Astrocyte (in vitro differentiated cells and primary cell): ENCODE measurements at regions not wholly inside any gene's neighbourhood (a gene's known extent, or its start where the extent isn't known, plus 50 kb on each side); places are given as distances from the start of the nearest gene placed in this dataset.

Experiments used
- DNase-seq: peaks from one replicate; pipeline ENCODE4 v3.0.0-alpha.2; 2010; ENCODE audit warnings: low read depth
- FAIRE-seq: peaks from 2 replicates; lab custom pipeline; 2011; peaks lifted over from hg19 to GRCh38; lab: Jason Lieb, UNC
- H2AFZ ChIP-seq: 2 replicates; pipeline ENCODE4 v1.6.0; 2012; ENCODE audit warnings: low read depth, low read length, inconsistent platforms
- H3K27ac ChIP-seq: 2 replicates; pipeline ENCODE4 v1.5.1; 2011; ENCODE audit warnings: low read depth, low read length, inconsistent platforms
- H3K27me3 ChIP-seq: 2 replicates; pipeline ENCODE4 v1.6.0; 2011; ENCODE audit warnings: low read length, inconsistent platforms; ENCODE audit not compliant: insufficient read depth
- H3K36me3 ChIP-seq: 2 replicates; pipeline ENCODE4 v1.5.1; 2011; ENCODE audit warnings: low read length, inconsistent platforms; ENCODE audit not compliant: insufficient read depth
- H3K4me1 ChIP-seq: 2 replicates; pipeline ENCODE4 v1.5.1; 2011; ENCODE audit warnings: low read length, inconsistent platforms; ENCODE audit not compliant: insufficient read depth
- H3K4me2 ChIP-seq: 2 replicates; pipeline ENCODE4 v1.6.0; 2012; ENCODE audit warnings: low read length, inconsistent platforms
- H3K4me3 ChIP-seq: 2 replicates; pipeline ENCODE4 v1.5.1; 2011; ENCODE audit warnings: low read depth, mild to moderate bottlenecking, low read length, inconsistent platforms; ENCODE audit not compliant: insufficient read depth
- H3K79me2 ChIP-seq: 2 replicates; pipeline ENCODE4 v1.6.0; 2012; ENCODE audit warnings: mild to moderate bottlenecking, low read length, inconsistent platforms; ENCODE audit not compliant: insufficient read depth
- H3K9ac ChIP-seq: 2 replicates; pipeline ENCODE4 v1.6.0; 2012; ENCODE audit warnings: mild to moderate bottlenecking, low read length, inconsistent platforms
- H3K9me3 ChIP-seq: 2 replicates; pipeline ENCODE4 v1.5.1; 2012; ENCODE audit warnings: low read depth, mild to moderate bottlenecking, low read length, inconsistent platforms; ENCODE audit not compliant: insufficient read depth
- H4K20me1 ChIP-seq: 2 replicates; pipeline ENCODE4 v1.6.0; 2012; ENCODE audit warnings: low read length, inconsistent platforms; ENCODE audit not compliant: insufficient read depth
- H3K27ac Mint-ChIP-seq: one replicate; pipeline ENCODE4 v1.8.0; 2021; ENCODE audit warnings: mild to moderate bottlenecking, mixed read lengths; ENCODE audit not compliant: unreplicated experiment
- H3K27me3 Mint-ChIP-seq: one replicate; pipeline ENCODE4 v1.8.0; 2021; ENCODE audit warnings: low read depth, mixed read lengths; ENCODE audit not compliant: unreplicated experiment
- H3K36me3 Mint-ChIP-seq: one replicate; pipeline ENCODE4 v1.8.0; 2021; ENCODE audit warnings: low read depth, mixed read lengths; ENCODE audit not compliant: unreplicated experiment
- H3K4me1 Mint-ChIP-seq: one replicate; pipeline ENCODE4 v1.8.0; 2021; ENCODE audit warnings: low read depth, mixed read lengths; ENCODE audit not compliant: unreplicated experiment
- H3K4me3 Mint-ChIP-seq: one replicate; pipeline ENCODE4 v1.8.0; 2021; ENCODE audit warnings: mild to moderate bottlenecking, moderate library complexity, mixed read lengths; ENCODE audit not compliant: unreplicated experiment
- H3K9me3 Mint-ChIP-seq: one replicate; pipeline ENCODE4 v1.8.0; 2021; ENCODE audit warnings: mild to moderate bottlenecking, mixed read lengths; ENCODE audit not compliant: unreplicated experiment
- EZH2 ChIP-seq: IDR thresholded peaks from 2 replicates; pipeline ENCODE4 v1.6.1; 2012; ENCODE audit warnings: mild to moderate bottlenecking, low read length, inconsistent platforms; ENCODE audit not compliant: insufficient read depth
- TF ChIP-seq, protein P1 (sequence below): IDR thresholded peaks from 2 replicates; pipeline ENCODE4 v1.5.1; 2011; ENCODE audit warnings: low read depth, mild to moderate bottlenecking, inconsistent platforms, low read length, moderate library complexity; ENCODE audit not compliant: insufficient read depth

DNA sequence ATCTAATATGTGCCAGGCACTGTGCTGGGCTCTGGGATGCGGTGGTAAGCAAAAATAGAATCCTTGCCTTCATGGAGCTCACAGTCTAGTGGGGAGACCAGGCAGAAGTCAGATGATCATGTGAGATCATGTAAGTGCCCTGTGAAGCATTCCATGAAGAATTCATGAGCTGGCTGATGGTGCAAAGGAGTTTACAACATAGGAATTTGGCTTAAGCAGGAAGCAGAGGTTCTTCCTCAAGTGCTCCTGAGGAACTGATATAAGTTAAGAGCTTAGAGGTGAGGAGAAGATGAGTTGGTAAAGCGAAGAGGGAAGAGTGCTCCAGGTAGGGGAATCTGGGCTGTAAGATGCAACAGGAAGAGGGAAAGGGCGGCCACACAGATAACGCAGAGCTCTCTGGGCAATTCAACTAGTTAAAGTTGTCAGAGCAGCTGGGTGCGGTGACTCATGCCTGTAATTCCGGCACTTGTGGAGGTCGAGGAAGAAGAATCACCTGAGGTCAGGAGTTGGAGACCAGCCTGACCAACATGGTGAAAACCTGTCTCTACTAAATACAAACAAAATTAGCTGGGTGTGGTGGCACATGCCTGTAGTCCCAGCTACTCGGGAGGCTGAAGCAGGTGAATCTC, 78.5 kb upstream of the SPATA31D4 start:
- Histone ChIP-seq H3K9ac (no peak overlapping the region), H3K4me3 (no peak overlapping the region), H3K36me3 (no peaks in the 10 kb centered on the region), H2AFZ (no peak overlapping the region), H3K9me3 (no peaks in the 10 kb centered on the region), H3K27me3 (no peaks in the 10 kb centered on the region), H4K20me1 (no peaks in the 10 kb centered on the region), H3K4me2 (no peak overlapping the region), H3K27ac (no peak overlapping the region), H3K4me1 (no peaks in the 10 kb centered on the region), H3K79me2 (no peaks in the 10 kb centered on the region)
- Mint-ChIP-seq H3K27me3 (no peaks in the 10 kb centered on the region), H3K4me1 (no peaks in the 10 kb centered on the region), H3K9me3 (no peaks in the 10 kb centered on the region), H3K36me3 (no peaks in the 10 kb centered on the region), H3K4me3 (no peak overlapping the region), H3K27ac (no peak overlapping the region)
- DNase-seq (peak; percentile 56), FAIRE-seq (no peak)
- TF ChIP-seq, protein P1, sequence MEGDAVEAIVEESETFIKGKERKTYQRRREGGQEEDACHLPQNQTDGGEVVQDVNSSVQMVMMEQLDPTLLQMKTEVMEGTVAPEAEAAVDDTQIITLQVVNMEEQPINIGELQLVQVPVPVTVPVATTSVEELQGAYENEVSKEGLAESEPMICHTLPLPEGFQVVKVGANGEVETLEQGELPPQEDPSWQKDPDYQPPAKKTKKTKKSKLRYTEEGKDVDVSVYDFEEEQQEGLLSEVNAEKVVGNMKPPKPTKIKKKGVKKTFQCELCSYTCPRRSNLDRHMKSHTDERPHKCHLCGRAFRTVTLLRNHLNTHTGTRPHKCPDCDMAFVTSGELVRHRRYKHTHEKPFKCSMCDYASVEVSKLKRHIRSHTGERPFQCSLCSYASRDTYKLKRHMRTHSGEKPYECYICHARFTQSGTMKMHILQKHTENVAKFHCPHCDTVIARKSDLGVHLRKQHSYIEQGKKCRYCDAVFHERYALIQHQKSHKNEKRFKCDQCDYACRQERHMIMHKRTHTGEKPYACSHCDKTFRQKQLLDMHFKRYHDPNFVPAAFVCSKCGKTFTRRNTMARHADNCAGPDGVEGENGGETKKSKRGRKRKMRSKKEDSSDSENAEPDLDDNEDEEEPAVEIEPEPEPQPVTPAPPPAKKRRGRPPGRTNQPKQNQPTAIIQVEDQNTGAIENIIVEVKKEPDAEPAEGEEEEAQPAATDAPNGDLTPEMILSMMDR: no peak
- TF ChIP-seq EZH2: no peak

- peaks cover 2% of the 10 kb centered on the region for H3K4me1 ChIP-seq
- no peaks in the 10 kb centered on the region for H3K36me3 ChIP-seq
- no peak overlapping the region for H3K4me3 ChIP-seq
- no peaks in the 10 kb centered on the region for H3K9me3 ChIP-seq
- FAIRE-seq (no peak), DNase-seq (no peak)
- TF ChIP-seq, protein P1: no peak
- TF ChIP-seq EZH2: no peak
- H4K20me1 ChIP-seq: no peaks in the 10 kb centered on the region
- Mint-ChIP-seq H3K4me1 (no peaks in the 10 kb centered on the region), H3K4me3 (no peak overlapping the region), H3K36me3 (no peaks in the 10 kb centered on the region), H3K27me3 (no peaks in the 10 kb centered on the region), H3K9me3 (no peaks in the 10 kb centered on the region), H3K27ac (no peak overlapping the region)
- H3K27ac ChIP-seq: no peak overlapping the region
- H3K27me3 ChIP-seq: no peaks in the 10 kb centered on the region
- H3K9ac ChIP-seq: no peak overlapping the region
- H3K4me2 ChIP-seq: no peak overlapping the region
- no peaks in the 10 kb centered on the region for H3K79me2 ChIP-seq
- H2AFZ ChIP-seq: no peak overlapping the region
These were observed 77.5 kb upstream of the SPATA31D4 start for GRCh38 chr9:81850724-81851123.

- TF ChIP-seq, protein P1: no peak
- no peak for TF ChIP-seq EZH2
These were observed 76.9 kb upstream of the SPATA31D4 start for GRCh38 chr9:81851340-81851739.

More at GRCh38 chr9:81851340-81851739, 76.9 kb upstream of the SPATA31D4 start:
- H2AFZ ChIP-seq: no peak overlapping the region
- H3K36me3 Mint-ChIP-seq: no peaks in the 10 kb centered on the region
- no peaks in the 10 kb centered on the region for H4K20me1 ChIP-seq
- no peak overlapping the region for H3K4me3 Mint-ChIP-seq
- no peaks in the 10 kb centered on the region for H3K4me1 Mint-ChIP-seq
- FAIRE-seq (no peak), DNase-seq (no peak)
- no peaks in the 10 kb centered on the region for H3K9me3 ChIP-seq
- H3K9me3 Mint-ChIP-seq: no peaks in the 10 kb centered on the region
- no peak overlapping the region for H3K27ac Mint-ChIP-seq
- no peak overlapping the region for H3K4me3 ChIP-seq
- no peaks in the 10 kb centered on the region for H3K79me2 ChIP-seq
- no peaks in the 10 kb centered on the region for H3K27me3 ChIP-seq
- H3K27me3 Mint-ChIP-seq: no peaks in the 10 kb centered on the region
- H3K27ac ChIP-seq: no peak overlapping the region
- H3K4me2 ChIP-seq: no peak overlapping the region
- no peaks in the 10 kb centered on the region for H3K36me3 ChIP-seq
- H3K4me1 ChIP-seq: peaks cover 4% of the 10 kb centered on the region
- no peak overlapping the region for H3K9ac ChIP-seq
